ENCODE measurements at regions not wholly inside any gene's neighbourhood (a gene's known extent, or its start where the extent isn't known, plus 50 kb on each side); places are given as distances from the start of the nearest gene placed in this dataset.

DNA sequence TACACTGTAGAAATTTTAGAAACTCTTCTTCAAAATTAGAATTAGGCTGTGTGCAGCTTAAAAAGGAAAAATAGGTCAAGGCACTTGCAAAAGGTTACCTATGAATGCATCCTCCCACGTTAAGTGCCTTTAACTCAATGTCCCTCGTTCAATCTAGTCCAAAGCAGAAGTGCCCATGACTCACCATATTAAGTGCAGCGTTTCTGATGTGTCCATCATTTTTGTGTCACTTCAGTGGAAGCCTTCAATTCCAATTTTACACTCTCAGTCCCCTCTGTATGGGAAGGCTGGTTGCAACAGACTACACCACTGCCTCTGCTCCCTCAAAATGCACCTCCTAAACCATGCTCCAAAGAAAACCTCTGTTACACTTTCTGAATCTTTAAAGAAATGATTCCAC is 53.4 kb downstream of the FOXB1 start:
- Histone ChIP-seq H3K27me3 (ENCODE audit: insufficient read depth, low read length) (peaks cover 16% of the 10 kb centered on the region), H3K9me3 (ENCODE audit: low read depth, low read length) (peaks cover 6% of the 10 kb centered on the region), H3K4me2 (ENCODE audit: insufficient read depth, low read length) (no peak overlapping the region), H3K27ac (ENCODE audit: low read depth, low read length) (no peak overlapping the region), H2AFZ (ENCODE audit: low read length) (no peak overlapping the region), H3K4me1 (ENCODE audit: insufficient read depth, low read length) (no peaks in the 10 kb centered on the region), H3K79me2 (ENCODE audit: insufficient read depth, low read length) (no peaks in the 10 kb centered on the region), H4K20me1 (ENCODE audit: insufficient read depth, low read length) (no peaks in the 10 kb centered on the region), H3K36me3 (ENCODE audit: insufficient read depth, low read length) (no peaks in the 10 kb centered on the region), H3K4me3 (ENCODE audit: insufficient read depth, low read length) (no peak overlapping the region)
- TF ChIP-seq CTCF (IDR thresholded peaks at IDR 0.05; ENCODE audit: extremely low read depth, low read depth, low read length), result no peak
- DNase-seq (ENCODE audit: insufficient read length, low spot score, missing footprints), result peak; percentile 26

- no peak for TF ChIP-seq CTCF (IDR thresholded peaks at IDR 0.05; ENCODE audit: extremely low read depth, low read depth, low read length)
- Histone ChIP-seq H3K79me2 (ENCODE audit: insufficient read depth, low read length) (no peaks in the 10 kb centered on the region), H3K36me3 (ENCODE audit: insufficient read depth, low read length) (no peaks in the 10 kb centered on the region), H3K27ac (ENCODE audit: low read depth, low read length) (no peak overlapping the region), H3K4me3 (ENCODE audit: insufficient read depth, low read length) (no peak overlapping the region), H3K9me3 (ENCODE audit: low read depth, low read length) (peaks cover 6% of the 10 kb centered on the region), H2AFZ (ENCODE audit: low read length) (no peak overlapping the region), H4K20me1 (ENCODE audit: insufficient read depth, low read length) (no peaks in the 10 kb centered on the region), H3K27me3 (ENCODE audit: insufficient read depth, low read length) (peaks cover 16% of the 10 kb centered on the region), H3K4me1 (ENCODE audit: insufficient read depth, low read length) (no peaks in the 10 kb centered on the region), H3K4me2 (ENCODE audit: insufficient read depth, low read length) (no peak overlapping the region)
- no peak for DNase-seq (ENCODE audit: insufficient read length, low spot score, missing footprints)
Observed at GRCh38 chr15:60059186-60059585, 55.1 kb downstream of the FOXB1 start.

DNA sequence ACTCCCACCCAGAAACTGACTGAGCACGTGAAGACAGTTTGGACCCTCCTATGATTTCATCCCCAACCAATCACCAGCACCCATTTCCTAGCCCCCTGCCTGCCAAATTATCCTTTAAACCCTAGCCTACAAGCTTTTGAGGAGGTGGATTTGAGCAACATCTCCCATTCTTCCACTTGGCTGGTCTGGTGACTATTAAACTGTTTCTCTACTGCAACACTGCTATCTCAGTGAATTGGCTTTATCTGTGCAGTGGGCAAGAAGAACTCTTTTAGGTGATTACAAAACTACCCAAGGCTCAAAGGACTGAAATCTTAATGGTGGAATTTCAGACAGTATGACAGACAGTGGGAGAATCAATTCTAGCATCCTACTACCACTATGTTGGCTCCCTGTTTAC is 57.6 kb downstream of the FOXB1 start:
- Histone ChIP-seq H3K27ac (ENCODE audit: low read depth, low read length) (no peak overlapping the region), H2AFZ (ENCODE audit: low read length) (no peak overlapping the region), H3K4me2 (ENCODE audit: insufficient read depth, low read length) (no peak overlapping the region), H3K79me2 (ENCODE audit: insufficient read depth, low read length) (no peaks in the 10 kb centered on the region), H4K20me1 (ENCODE audit: insufficient read depth, low read length) (no peaks in the 10 kb centered on the region), H3K4me3 (ENCODE audit: insufficient read depth, low read length) (no peak overlapping the region), H3K9me3 (ENCODE audit: low read depth, low read length) (peaks cover 6% of the 10 kb centered on the region), H3K27me3 (ENCODE audit: insufficient read depth, low read length) (peaks cover 16% of the 10 kb centered on the region), H3K36me3 (ENCODE audit: insufficient read depth, low read length) (no peaks in the 10 kb centered on the region), H3K4me1 (ENCODE audit: insufficient read depth, low read length) (no peaks in the 10 kb centered on the region)
- no peak for DNase-seq (ENCODE audit: insufficient read length, low spot score, missing footprints)
- TF ChIP-seq CTCF (IDR thresholded peaks at IDR 0.05; ENCODE audit: extremely low read depth, low read depth, low read length), result no peak

GRCh38 chr15:60062826-60063225 is 58.7 kb downstream of the FOXB1 start:
- Histone ChIP-seq H3K4me2 (ENCODE audit: insufficient read depth, low read length) (no peak overlapping the region), H3K27me3 (ENCODE audit: insufficient read depth, low read length) (peaks cover 10% of the 10 kb centered on the region), H3K36me3 (ENCODE audit: insufficient read depth, low read length) (no peaks in the 10 kb centered on the region), H3K27ac (ENCODE audit: low read depth, low read length) (no peak overlapping the region), H3K4me1 (ENCODE audit: insufficient read depth, low read length) (no peaks in the 10 kb centered on the region), H2AFZ (ENCODE audit: low read length) (no peak overlapping the region), H3K4me3 (ENCODE audit: insufficient read depth, low read length) (no peak overlapping the region), H4K20me1 (ENCODE audit: insufficient read depth, low read length) (no peaks in the 10 kb centered on the region), H3K9me3 (ENCODE audit: low read depth, low read length) (peaks cover 6% of the 10 kb centered on the region), H3K79me2 (ENCODE audit: insufficient read depth, low read length) (no peaks in the 10 kb centered on the region)
- TF ChIP-seq CTCF (IDR thresholded peaks at IDR 0.05; ENCODE audit: extremely low read depth, low read depth, low read length), result no peak
- no peak for DNase-seq (ENCODE audit: insufficient read length, low spot score, missing footprints)

Data from osteoblast (primary cell).